H9 (cell line): ENCODE measurements at regions not wholly inside any gene's neighbourhood (a gene's known extent, or its start where the extent isn't known, plus 50 kb on each side); places are given as distances from the start of the nearest gene placed in this dataset.

ENCODE experiments used
- DNase-seq: peaks from one replicate; pipeline ENCODE4 v3.0.0-alpha.2; 2017
- H2AFZ ChIP-seq: one replicate; pipeline ENCODE4 v1.6.1; 2013; ENCODE audit warnings: mild to moderate bottlenecking, low read length, control low read depth, moderate library complexity
- H2AK5ac ChIP-seq: 2 replicates; pipeline ENCODE4 v1.6.1; 2013; ENCODE audit warnings: low read length, control low read depth, mixed read lengths; ENCODE audit not compliant: insufficient read length
- H2BK120ac ChIP-seq: one replicate; pipeline ENCODE4 v1.6.1; 2013; ENCODE audit warnings: low read depth, mild to moderate bottlenecking, low read length, control low read depth, inconsistent platforms; ENCODE audit not compliant: poor library complexity, severe bottlenecking
- H2BK12ac ChIP-seq: 2 replicates; pipeline ENCODE4 v1.6.1; 2013; ENCODE audit warnings: low read length, control low read depth, mixed read lengths, low read depth; ENCODE audit not compliant: insufficient read length
- H2BK15ac ChIP-seq: 2 replicates; pipeline ENCODE4 v1.6.1; 2013; ENCODE audit warnings: low read depth, low read length, control low read depth
- H2BK20ac ChIP-seq: one replicate; pipeline ENCODE4 v1.6.1; 2013; ENCODE audit warnings: low read depth, mild to moderate bottlenecking, low read length, control low read depth, inconsistent platforms; ENCODE audit not compliant: poor library complexity, severe bottlenecking
- H2BK5ac ChIP-seq: 2 replicates; pipeline ENCODE4 v1.6.1; 2013; ENCODE audit warnings: low read length, control low read depth, mixed read lengths; ENCODE audit not compliant: insufficient read length
- H3K14ac ChIP-seq: 2 replicates; pipeline ENCODE4 v1.6.1; 2013; ENCODE audit warnings: low read length, control low read depth; ENCODE audit not compliant: insufficient read depth
- H3K18ac ChIP-seq: 2 replicates; pipeline ENCODE4 v1.6.1; 2013; ENCODE audit warnings: low read depth, mild to moderate bottlenecking, mixed read lengths, low read length, control low read depth; ENCODE audit not compliant: insufficient read length
- H3K23ac ChIP-seq: 2 replicates; pipeline ENCODE4 v1.6.1; 2013; ENCODE audit warnings: low read length, control low read depth, mixed read lengths, low read depth; ENCODE audit not compliant: insufficient read length
- H3K23me2 ChIP-seq: 2 replicates; pipeline ENCODE4 v1.6.1; 2013; ENCODE audit warnings: low read depth, mild to moderate bottlenecking, mixed read lengths, low read length, control low read depth; ENCODE audit not compliant: insufficient read length, poor library complexity, severe bottlenecking
- H3K27ac ChIP-seq: 2 replicates; pipeline ENCODE4 v1.5.1; 2013; ENCODE audit warnings: low read length, control low read depth, mixed read lengths, low read depth; ENCODE audit not compliant: insufficient read length
- H3K27me3 ChIP-seq: 2 replicates; pipeline ENCODE4 v1.6.1; 2013; ENCODE audit warnings: low read length, control low read depth, inconsistent platforms; ENCODE audit not compliant: insufficient read depth
- H3K4ac ChIP-seq: 2 replicates; pipeline ENCODE4 v1.6.1; 2013; ENCODE audit warnings: low read depth, mild to moderate bottlenecking, control low read depth, inconsistent platforms, low read length, moderate library complexity
- H3K4me1 ChIP-seq: 2 replicates; pipeline ENCODE4 v1.6.1; 2013; ENCODE audit warnings: low read length, control low read depth, inconsistent platforms; ENCODE audit not compliant: insufficient read depth
- H3K4me2 ChIP-seq: 2 replicates; pipeline ENCODE4 v1.6.1; 2013; ENCODE audit warnings: low read length, control low read depth, mixed read lengths; ENCODE audit not compliant: insufficient read length, insufficient read depth
- H3K56ac ChIP-seq: 2 replicates; pipeline ENCODE4 v1.6.1; 2013; ENCODE audit warnings: low read depth, mild to moderate bottlenecking, mixed read lengths, low read length, control low read depth; ENCODE audit not compliant: insufficient read length
- H3K79me1 ChIP-seq: 2 replicates; pipeline ENCODE4 v1.6.1; 2013; ENCODE audit warnings: low read depth, mild to moderate bottlenecking, moderate library complexity, low read length, control low read depth, inconsistent platforms; ENCODE audit not compliant: insufficient read depth, poor library complexity, severe bottlenecking
- H3K79me2 ChIP-seq: 2 replicates; pipeline ENCODE4 v1.6.1; 2013; ENCODE audit warnings: low read length, control low read depth, inconsistent platforms; ENCODE audit not compliant: insufficient read depth
- H3K9ac ChIP-seq: 2 replicates; pipeline ENCODE4 v1.6.1; 2013; ENCODE audit warnings: low read length, control low read depth, mixed read lengths; ENCODE audit not compliant: insufficient read length; ENCODE audit errors: extremely low read depth
- H3K9me3 ChIP-seq: one replicate; pipeline ENCODE4 v1.6.1; 2013; ENCODE audit warnings: low read depth, low read length, inconsistent platforms; ENCODE audit not compliant: control insufficient read depth
- H3T11ph ChIP-seq: one replicate; pipeline ENCODE4 v1.6.1; 2013; ENCODE audit warnings: mild to moderate bottlenecking, low read length, control low read depth, inconsistent platforms
- H4K20me1 ChIP-seq: one replicate; pipeline ENCODE4 v1.6.1; 2013; ENCODE audit not compliant: control insufficient read depth, insufficient read length, insufficient read depth
- H4K5ac ChIP-seq: 2 replicates; pipeline ENCODE4 v1.6.1; 2013; ENCODE audit warnings: low read depth, mild to moderate bottlenecking, mixed read lengths, low read length, control low read depth; ENCODE audit not compliant: insufficient read length
- H4K8ac ChIP-seq: replicated peaks from 2 replicates; pipeline ENCODE4 v1.6.1; 2013; ENCODE audit warnings: low read length, control low read depth, mixed read lengths, low read depth; ENCODE audit not compliant: insufficient read length
- H4K91ac ChIP-seq: 2 replicates; pipeline ENCODE4 v1.6.1; 2013; ENCODE audit warnings: low read depth, mild to moderate bottlenecking, moderate library complexity, mixed read lengths, low read length, control low read depth; ENCODE audit not compliant: insufficient read length
- H3K27ac Mint-ChIP-seq, 3 experiments: 2 replicates in 2 of 3; 3 replicates in 1 of 3; pipeline ENCODE4 v1.8.0; 2020 to 2021; ENCODE audit warnings: mixed read lengths in 3 of 3, mild to moderate bottlenecking in 1 of 3, moderate library complexity in 1 of 3
- H3K27me3 Mint-ChIP-seq: 2 replicates; pipeline ENCODE4 v1.8.0; 2021; ENCODE audit warnings: low read depth, mild to moderate bottlenecking, moderate library complexity, mixed read lengths
- H3K36me3 Mint-ChIP-seq, 3 experiments: 2 replicates in 2 of 3; 3 replicates in 1 of 3; pipeline ENCODE4 v1.8.0; 2020 to 2021; ENCODE audit warnings: low read depth in 3 of 3, mixed read lengths in 3 of 3; ENCODE audit not compliant: insufficient read depth in 1 of 3
- H3K4me1 Mint-ChIP-seq, 2 experiments: 2 replicates each; pipeline ENCODE4 v1.8.0; 2020; ENCODE audit warnings: mixed read lengths in 2 of 2
- H3K4me3 Mint-ChIP-seq, 2 experiments: 2 replicates in 1 of 2; 3 replicates in 1 of 2; pipeline ENCODE4 v1.8.0; 2020 to 2021; ENCODE audit warnings: mild to moderate bottlenecking in 2 of 2, mixed read lengths in 2 of 2, moderate library complexity in 1 of 2
- H3K9me3 Mint-ChIP-seq, 2 experiments: 2 replicates in 1 of 2; 3 replicates in 1 of 2; pipeline ENCODE4 v1.8.0; 2020; ENCODE audit warnings: mild to moderate bottlenecking in 2 of 2, mixed read lengths in 2 of 2, moderate library complexity in 1 of 2
- TF ChIP-seq, protein P1 (sequence below): fragments of 200-600 bp; sonication (generic); conservative IDR thresholded peaks from 3 replicates; pipeline ENCODE4 v1.8.0; 2021; ENCODE audit warnings: antibody characterized with exemption, mild to moderate bottlenecking

DNA sequence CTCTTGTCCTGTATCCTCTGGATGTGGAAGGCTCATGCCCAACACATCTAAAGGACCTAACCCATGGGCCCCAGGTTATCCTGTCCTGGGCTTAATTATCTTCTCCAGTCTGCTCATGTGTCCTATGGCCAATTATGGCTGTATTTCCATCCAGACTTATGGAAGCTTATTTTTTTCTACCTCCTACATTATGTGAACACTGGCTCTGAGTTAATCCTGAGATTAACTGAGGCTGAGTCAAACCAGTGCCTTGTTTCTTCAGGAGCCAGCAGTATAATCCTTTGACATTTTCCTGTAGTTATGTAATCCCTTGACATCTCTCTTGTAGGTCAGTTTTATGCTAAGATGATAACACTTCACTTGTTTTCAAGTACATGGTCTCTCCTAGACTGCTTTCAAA lies 213.6 kb downstream of the PMAIP1 start:
- no peak overlapping the region for H4K8ac ChIP-seq
- no peak overlapping the region for H2AFZ ChIP-seq
- no peak overlapping the region for H2BK12ac ChIP-seq
- no peak overlapping the region for H3T11ph ChIP-seq
- no peak for DNase-seq
- no peaks in the 10 kb centered on the region for H3K23me2 ChIP-seq
- H3K18ac ChIP-seq, result no peak overlapping the region
- no peak overlapping the region for H2BK15ac ChIP-seq
- H2BK120ac ChIP-seq, result no peak overlapping the region
- Mint-ChIP-seq H3K36me3 (no peaks in the 10 kb centered on the region; a peak in 1 of 7 replicates), H3K4me3 (no peak overlapping the region), H3K27ac (no peak overlapping the region), H3K27me3 (no peaks in the 10 kb centered on the region), H3K4me1 (peaks cover 6 to 8% of the 10 kb centered on the region in 2 experiments), H3K9me3 (no peaks in the 10 kb centered on the region)
- H3K27me3 ChIP-seq, result no peaks in the 10 kb centered on the region
- no peaks in the 10 kb centered on the region for H4K20me1 ChIP-seq
- no peaks in the 10 kb centered on the region for H3K9me3 ChIP-seq
- TF ChIP-seq, protein P1, sequence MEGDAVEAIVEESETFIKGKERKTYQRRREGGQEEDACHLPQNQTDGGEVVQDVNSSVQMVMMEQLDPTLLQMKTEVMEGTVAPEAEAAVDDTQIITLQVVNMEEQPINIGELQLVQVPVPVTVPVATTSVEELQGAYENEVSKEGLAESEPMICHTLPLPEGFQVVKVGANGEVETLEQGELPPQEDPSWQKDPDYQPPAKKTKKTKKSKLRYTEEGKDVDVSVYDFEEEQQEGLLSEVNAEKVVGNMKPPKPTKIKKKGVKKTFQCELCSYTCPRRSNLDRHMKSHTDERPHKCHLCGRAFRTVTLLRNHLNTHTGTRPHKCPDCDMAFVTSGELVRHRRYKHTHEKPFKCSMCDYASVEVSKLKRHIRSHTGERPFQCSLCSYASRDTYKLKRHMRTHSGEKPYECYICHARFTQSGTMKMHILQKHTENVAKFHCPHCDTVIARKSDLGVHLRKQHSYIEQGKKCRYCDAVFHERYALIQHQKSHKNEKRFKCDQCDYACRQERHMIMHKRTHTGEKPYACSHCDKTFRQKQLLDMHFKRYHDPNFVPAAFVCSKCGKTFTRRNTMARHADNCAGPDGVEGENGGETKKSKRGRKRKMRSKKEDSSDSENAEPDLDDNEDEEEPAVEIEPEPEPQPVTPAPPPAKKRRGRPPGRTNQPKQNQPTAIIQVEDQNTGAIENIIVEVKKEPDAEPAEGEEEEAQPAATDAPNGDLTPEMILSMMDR, result no peak
- H2BK5ac ChIP-seq, result no peak overlapping the region
- no peak overlapping the region for H3K9ac ChIP-seq
- no peaks in the 10 kb centered on the region; the same call in 1 of the 2 replicates for H3K4me1 ChIP-seq
- H2AK5ac ChIP-seq, result no peak overlapping the region
- H2BK20ac ChIP-seq, result no peak overlapping the region
- H3K4me2 ChIP-seq, result no peak overlapping the region
- H3K4ac ChIP-seq, result no peak overlapping the region
- H3K79me1 ChIP-seq, result no peaks in the 10 kb centered on the region
- no peak overlapping the region for H4K91ac ChIP-seq
- no peak overlapping the region for H3K14ac ChIP-seq
- H3K27ac ChIP-seq, result no peak overlapping the region
- no peaks in the 10 kb centered on the region for H3K79me2 ChIP-seq
- no peak overlapping the region for H3K23ac ChIP-seq
- no peak overlapping the region for H4K5ac ChIP-seq
- H3K56ac ChIP-seq, result no peak overlapping the region
